Muscle layer of duodenum (tissue), 2 donors: ENCODE measurements at regions not wholly inside any gene's neighbourhood (a gene's known extent, or its start where the extent isn't known, plus 50 kb on each side); places are given as distances from the start of the nearest gene placed in this dataset.

Experiments used
- H3K27ac ChIP-seq: one replicate; pipeline ENCODE4 v1.7.0; 2013; ENCODE audit warnings: mild to moderate bottlenecking, low read length
- H3K27me3 ChIP-seq: one replicate; pipeline ENCODE4 v1.7.0; 2013; ENCODE audit warnings: low read depth, mild to moderate bottlenecking, control low read depth, low read length
- H3K36me3 ChIP-seq, 2 donors: one replicate each; pipeline ENCODE4 v1.7.0; 2013; ENCODE audit warnings: low read length in 2 of 2, control low read depth in 1 of 2, mild to moderate bottlenecking in 1 of 2; ENCODE audit not compliant: insufficient read depth in 2 of 2, control insufficient read depth in 1 of 2
- H3K4me1 ChIP-seq, 2 donors: one replicate each; pipeline ENCODE4 v1.7.0; 2013; ENCODE audit warnings: low read length in 2 of 2, mild to moderate bottlenecking in 2 of 2, control low read depth in 1 of 2, moderate library complexity in 1 of 2; ENCODE audit not compliant: insufficient read depth in 2 of 2, control insufficient read depth in 1 of 2
- H3K4me3 ChIP-seq, 2 donors: one replicate each; pipeline ENCODE4 v1.7.0; 2013; ENCODE audit warnings: low read length in 2 of 2, low read depth in 1 of 2, mild to moderate bottlenecking in 1 of 2
- H3K9me3 ChIP-seq, 2 donors: one replicate each; pipeline ENCODE4 v1.7.0; 2013; ENCODE audit warnings: low read length in 2 of 2, control low read depth in 1 of 2, mild to moderate bottlenecking in 1 of 2; ENCODE audit not compliant: control insufficient read depth in 1 of 2
- donor health status: healthy.

DNA sequence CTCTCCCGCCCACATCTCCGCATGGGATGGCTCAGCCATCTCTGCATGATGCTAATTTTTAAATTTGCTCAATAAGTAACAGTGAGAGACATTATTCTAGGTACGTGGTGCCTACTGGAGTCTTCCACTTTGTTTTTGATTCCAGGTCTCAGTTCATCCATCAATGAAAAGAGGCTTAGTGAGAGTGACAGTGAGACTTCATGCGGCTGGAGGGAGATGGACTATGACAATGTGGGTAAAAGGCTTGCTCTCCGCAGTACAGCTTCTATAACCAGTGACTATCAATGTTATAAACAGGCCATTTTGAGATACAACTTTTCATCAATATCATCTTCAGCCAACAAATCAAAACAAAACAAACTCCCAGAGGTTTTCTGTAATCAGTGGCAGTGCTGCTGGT is 563.4 kb upstream of the MKI67 start:
- no peak overlapping the region for H3K4me3 ChIP-seq
- H3K4me1 ChIP-seq, result peaks cover 0 to 16% of the 10 kb centered on the region in 2 donors
- H3K27ac ChIP-seq, result no peak overlapping the region
- no peaks in the 10 kb centered on the region for H3K27me3 ChIP-seq
- no peaks in the 10 kb centered on the region for H3K9me3 ChIP-seq
- no peaks in the 10 kb centered on the region for H3K36me3 ChIP-seq

DNA sequence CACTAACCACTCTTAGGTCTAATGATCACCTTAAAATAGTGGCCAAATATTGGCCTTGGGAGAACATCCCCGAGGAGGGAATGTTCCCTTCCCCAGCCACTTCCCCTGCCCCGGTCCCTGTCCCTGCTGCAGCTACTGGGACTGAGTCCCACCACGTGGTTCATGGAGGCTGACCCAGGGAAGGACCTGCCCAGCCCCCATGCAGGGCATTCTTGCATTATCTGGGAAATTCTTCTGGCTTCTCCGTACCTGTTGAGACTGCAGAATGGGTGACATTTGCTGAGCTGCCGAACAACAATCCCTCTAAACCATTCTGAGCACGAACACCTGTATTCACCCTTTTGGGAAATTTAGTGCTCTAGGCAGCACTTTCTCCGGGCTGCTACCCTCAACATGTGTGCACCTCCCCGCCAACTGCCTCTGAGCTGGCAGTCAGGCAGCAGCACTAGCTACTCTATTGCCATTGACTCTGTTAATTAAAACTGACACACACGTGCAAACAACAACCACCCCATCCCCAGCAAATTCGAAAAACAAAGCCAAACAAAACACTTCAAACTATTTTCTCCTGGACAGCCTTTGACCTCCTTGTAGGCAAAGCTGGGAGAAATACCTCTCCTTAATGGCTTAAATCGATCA is 567.4 kb upstream of the MKI67 start:
- no peak overlapping the region for H3K4me3 ChIP-seq
- no peaks in the 10 kb centered on the region for H3K36me3 ChIP-seq
- no peak overlapping the region for H3K27ac ChIP-seq
- no peaks in the 10 kb centered on the region for H3K4me1 ChIP-seq
- no peaks in the 10 kb centered on the region for H3K27me3 ChIP-seq
- no peaks in the 10 kb centered on the region for H3K9me3 ChIP-seq

DNA sequence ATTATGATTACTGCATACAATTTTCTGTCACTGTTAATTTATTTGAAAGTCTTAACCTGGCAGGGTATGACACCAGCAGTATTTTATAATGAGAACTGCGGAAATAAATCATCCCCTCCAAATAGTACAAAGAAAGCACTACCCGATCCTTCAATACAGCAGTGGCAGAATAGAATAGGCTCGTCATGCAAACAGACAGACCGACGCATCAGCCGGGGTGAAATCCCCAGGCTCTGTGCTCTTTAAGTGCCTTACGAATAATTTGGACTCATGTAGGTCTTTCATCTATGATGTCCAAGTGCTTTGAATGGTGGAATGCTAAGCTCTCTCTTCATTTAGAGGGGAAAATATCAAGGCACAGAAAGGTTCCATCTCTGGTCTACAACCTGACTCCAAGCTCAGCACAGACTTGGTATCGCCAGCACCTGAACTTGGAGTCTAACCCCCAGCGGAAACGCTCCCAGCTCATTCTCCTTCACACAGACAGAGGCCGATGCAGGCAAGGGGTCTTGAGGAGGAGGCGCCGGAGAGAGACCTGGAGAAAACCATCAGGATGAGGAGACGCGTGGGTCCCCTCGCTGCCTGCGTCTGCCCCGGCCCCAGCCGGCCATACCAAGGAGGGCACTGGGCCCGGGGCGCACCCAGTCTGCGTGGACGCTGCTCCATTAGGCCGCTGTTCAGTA is 568.1 kb upstream of the MKI67 start:
- Histone ChIP-seq H3K9me3 (no peaks in the 10 kb centered on the region), H3K4me1 (no peaks in the 10 kb centered on the region), H3K27me3 (no peaks in the 10 kb centered on the region), H3K36me3 (no peaks in the 10 kb centered on the region), H3K4me3 (no peak overlapping the region), H3K27ac (no peak overlapping the region)

DNA sequence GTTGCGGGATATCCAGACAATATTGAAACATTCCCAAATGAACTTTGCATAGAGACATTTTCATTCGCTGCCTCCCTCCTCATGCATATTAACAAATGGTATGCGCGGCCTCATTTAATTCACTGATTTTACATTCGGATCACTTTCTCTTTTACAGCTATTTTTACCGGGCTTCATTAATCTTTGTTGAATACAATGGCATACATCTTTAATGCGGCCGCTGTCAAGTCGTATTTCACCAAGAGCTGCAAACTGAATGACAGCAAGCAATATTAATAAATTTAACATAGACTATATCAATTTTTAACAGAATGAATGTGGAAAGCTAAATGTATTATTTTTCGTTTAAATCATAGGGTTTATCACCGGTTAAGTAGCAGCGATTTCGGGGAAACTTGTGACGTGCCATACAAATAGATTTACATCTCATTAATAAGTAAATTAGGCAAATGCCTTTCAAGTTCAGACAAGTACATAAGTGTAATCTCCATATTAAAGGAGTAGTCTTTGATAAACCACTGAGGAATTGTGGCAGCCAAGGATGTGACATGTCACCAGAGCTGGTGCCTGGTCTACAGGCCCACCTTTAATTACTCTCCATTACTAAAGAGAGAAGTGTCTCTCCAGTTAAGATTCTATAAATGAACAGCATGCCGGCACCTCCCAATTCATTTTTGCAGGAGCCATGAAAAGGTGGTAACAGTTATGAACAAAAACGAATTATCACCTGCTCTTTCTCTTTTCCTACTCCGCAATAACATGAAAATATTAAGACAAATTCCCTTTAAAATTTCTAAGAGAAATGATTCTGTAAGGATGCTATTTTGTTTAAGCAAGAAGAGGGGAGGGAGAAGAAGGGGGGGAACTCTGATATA is 568.9 kb upstream of the MKI67 start:
- Histone ChIP-seq H3K36me3 (no peaks in the 10 kb centered on the region), H3K27ac (no peak overlapping the region), H3K4me1 (no peaks in the 10 kb centered on the region), H3K4me3 (no peak overlapping the region), H3K9me3 (no peaks in the 10 kb centered on the region), H3K27me3 (no peaks in the 10 kb centered on the region)

DNA sequence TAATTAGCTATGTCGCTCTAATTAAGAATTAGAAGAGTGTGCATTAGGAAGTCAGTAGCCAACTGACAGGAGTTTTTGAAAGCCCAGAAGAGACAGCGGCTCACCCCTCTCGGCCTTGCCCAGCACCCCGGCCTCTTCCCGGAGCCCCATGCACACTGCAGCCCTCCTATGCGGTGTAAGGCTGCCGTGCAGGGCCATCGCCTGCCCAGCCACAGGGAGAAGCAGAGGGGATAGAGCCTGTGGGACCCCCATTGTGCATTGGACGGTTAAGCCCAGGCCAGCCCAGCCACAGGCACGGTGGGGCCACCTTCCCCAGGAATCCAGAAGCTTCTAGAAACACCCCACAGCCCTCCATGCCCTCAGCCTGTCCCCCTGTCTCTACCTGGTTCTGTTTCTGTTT is 569.7 kb upstream of the MKI67 start:
- Histone ChIP-seq H3K36me3 (no peaks in the 10 kb centered on the region), H3K4me1 (no peaks in the 10 kb centered on the region), H3K27ac (no peak overlapping the region), H3K4me3 (no peak overlapping the region), H3K27me3 (no peaks in the 10 kb centered on the region), H3K9me3 (no peaks in the 10 kb centered on the region)

DNA sequence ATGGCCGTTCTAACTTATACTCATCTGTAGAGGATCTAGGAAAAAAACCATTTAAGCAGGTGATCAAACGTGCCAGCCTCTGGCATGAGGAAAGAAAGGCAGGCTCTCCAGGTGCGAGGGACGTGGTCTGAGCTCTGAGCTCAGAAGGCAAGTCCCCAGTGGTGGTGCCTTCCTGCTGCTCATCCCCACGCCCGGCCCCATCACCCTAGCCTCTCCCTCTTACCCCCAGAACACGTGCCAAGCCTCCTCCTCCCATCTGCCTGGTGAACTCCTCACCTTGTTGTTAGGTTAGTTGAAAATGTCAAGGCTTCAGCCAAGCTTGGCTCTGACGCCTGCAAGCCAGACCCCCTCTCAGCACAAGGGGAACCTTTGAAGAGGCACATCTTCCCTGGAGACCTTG is 571.2 kb upstream of the MKI67 start:
- Histone ChIP-seq H3K27ac (no peak overlapping the region), H3K27me3 (no peaks in the 10 kb centered on the region), H3K9me3 (no peaks in the 10 kb centered on the region), H3K36me3 (no peaks in the 10 kb centered on the region), H3K4me1 (no peaks in the 10 kb centered on the region), H3K4me3 (no peak overlapping the region)

DNA sequence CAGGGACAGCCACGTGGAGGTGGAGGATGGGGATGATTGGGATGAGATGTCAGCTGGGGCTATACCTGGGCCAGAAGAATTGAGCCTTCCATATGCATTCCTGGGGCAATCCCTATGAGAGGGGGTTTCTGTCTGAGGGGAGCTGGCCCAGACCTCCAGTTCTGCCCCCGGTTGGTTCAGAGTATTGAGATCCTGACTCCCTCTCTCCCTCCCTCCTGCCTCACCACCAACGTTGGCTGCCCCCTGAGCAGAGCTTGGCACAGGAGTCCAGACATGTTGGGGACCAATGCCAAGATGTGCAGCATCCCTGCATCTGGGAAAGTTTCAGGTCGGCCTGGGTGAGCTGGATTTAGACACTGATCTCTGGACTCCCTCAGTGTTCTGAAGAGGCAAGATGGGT is 575.2 kb upstream of the MKI67 start:
- Histone ChIP-seq H3K27ac (no peak overlapping the region), H3K36me3 (no peaks in the 10 kb centered on the region), H3K9me3 (no peaks in the 10 kb centered on the region), H3K4me3 (no peak overlapping the region), H3K4me1 (no peaks in the 10 kb centered on the region), H3K27me3 (no peaks in the 10 kb centered on the region)

DNA sequence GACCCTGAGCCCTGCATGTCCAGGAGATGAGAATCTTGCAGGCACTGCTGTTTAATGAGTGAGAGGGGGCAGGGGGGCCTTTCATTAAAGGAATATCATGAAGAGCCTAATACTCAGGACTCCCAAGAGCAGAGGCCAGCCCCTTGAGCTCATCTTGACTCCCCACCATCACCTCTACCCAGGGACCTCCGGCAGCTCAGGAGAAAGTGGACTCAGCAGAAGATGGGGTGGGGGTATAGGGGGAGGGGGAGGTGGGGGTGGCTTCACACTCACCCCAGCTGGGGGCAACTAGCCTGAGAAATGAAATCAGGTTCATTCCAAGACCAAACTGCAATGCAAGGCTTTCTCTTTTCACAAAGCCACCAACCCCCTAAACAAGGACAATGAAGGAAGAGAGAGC is 575.6 kb upstream of the MKI67 start:
- Histone ChIP-seq H3K4me3 (no peak overlapping the region), H3K27ac (no peak overlapping the region), H3K36me3 (no peaks in the 10 kb centered on the region), H3K4me1 (no peaks in the 10 kb centered on the region), H3K27me3 (no peaks in the 10 kb centered on the region), H3K9me3 (no peaks in the 10 kb centered on the region)

DNA sequence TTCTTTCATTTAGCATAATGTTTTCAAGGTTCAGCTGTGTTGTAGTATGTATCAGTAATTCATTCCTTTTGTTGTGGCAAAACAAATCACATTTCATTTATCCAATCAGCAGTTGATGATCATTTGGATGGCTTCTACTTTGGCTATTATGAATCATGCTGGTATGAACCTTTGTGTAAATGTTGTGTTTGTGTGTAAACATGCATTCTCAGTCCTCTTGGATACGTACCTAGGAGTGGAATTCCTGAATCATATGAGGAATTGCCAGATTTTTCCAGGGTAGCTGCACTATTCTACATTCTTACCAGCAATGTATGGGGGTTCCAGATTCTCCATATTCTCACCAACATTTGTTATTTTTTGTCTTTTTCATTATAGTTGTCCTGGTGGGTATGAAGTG is 578.5 kb upstream of the MKI67 start:
- H3K4me1 ChIP-seq, result no peaks in the 10 kb centered on the region
- H3K9me3 ChIP-seq, result no peaks in the 10 kb centered on the region
- H3K4me3 ChIP-seq, result no peak overlapping the region
- no peak overlapping the region for H3K27ac ChIP-seq
- no peaks in the 10 kb centered on the region for H3K36me3 ChIP-seq
- H3K27me3 ChIP-seq, result no peaks in the 10 kb centered on the region

DNA sequence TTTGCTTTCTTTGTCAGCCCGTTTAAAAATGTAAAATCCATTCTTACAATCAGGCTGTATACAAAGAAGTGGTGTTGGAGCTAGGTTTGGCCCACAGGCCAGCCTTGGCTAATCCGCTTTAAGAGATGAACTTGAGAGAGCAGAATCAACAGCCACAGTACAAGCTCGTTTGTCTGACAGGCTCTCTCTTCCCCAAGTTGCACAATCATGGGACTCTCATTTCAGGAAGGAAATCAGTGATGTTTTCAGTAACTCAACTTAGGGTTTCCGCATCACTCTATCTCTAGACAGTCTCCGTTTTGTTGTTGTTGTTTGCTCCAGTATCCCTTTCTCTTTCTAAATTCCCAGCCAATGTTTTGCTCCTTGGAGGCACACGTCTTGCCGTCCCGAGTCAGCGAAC is 582.0 kb upstream of the MKI67 start:
- H3K36me3 ChIP-seq, result no peaks in the 10 kb centered on the region
- H3K27ac ChIP-seq, result no peak overlapping the region
- no peaks in the 10 kb centered on the region for H3K9me3 ChIP-seq
- H3K4me1 ChIP-seq, result no peaks in the 10 kb centered on the region
- no peak overlapping the region for H3K4me3 ChIP-seq
- H3K27me3 ChIP-seq, result no peaks in the 10 kb centered on the region

DNA sequence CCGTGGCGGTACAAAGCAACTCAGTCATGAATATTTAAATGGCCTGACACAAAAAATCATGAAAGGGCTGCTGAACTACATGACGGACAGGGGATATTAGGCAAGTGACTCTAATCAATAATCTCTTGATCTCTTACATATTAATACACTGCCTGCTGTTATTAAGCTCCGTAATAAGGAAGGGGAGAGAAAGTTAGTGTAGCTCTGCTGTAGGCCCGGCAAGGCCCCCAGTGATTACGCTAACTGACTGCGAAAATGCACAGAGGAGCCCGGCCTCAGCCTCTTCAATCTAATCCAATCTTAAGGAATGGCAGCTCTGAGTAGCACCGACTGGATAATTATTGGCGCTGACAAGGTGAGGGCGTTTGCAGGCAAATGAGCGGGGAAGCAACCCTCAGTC is 583.5 kb upstream of the MKI67 start:
- Histone ChIP-seq H3K4me3 (no peak overlapping the region), H3K36me3 (no peaks in the 10 kb centered on the region), H3K4me1 (no peaks in the 10 kb centered on the region), H3K27ac (no peak overlapping the region), H3K27me3 (no peaks in the 10 kb centered on the region), H3K9me3 (no peaks in the 10 kb centered on the region)
